HepG2 (cell line): ENCODE measurements at regions not wholly inside any gene's neighbourhood (a gene's known extent, or its start where the extent isn't known, plus 50 kb on each side); places are given as distances from the start of the nearest gene placed in this dataset.

Source experiments
- ATAC-seq: fragments of 200-7000 bp; cut with Tn5 transposase; 3 replicates; pipeline ENCODE4 v1.9.1; 2020; ENCODE audit warnings: mild to moderate bottlenecking, moderate library complexity
- BruUV-seq: library from RNA; stranded (reverse); fragments of 400-500 nt; replicated peaks from 2 replicates; lab custom pipeline; 2021; lab: Mats Ljungman, UMichigan
- CTCF ChIA-PET: fragments of 300-600 bp; formaldehyde crosslinking; extraction: SDS; loops from one replicate; lab custom pipeline; 2021; ENCODE audit warnings: low total read pairs, inconsistent platforms, low intra/inter-chr PET ratio; lab: Yijun Ruan, JAX
- POLR2A ChIA-PET: fragments of 350-600 bp; sonication (Branson Sonifier 250); formaldehyde crosslinking; loops from one replicate; lab custom pipeline; 2020; ENCODE audit warnings: antibody characterized with exemption, inconsistent platforms; lab: Yijun Ruan, JAX
- DNase-seq: peaks from one replicate; pipeline ENCODE4 v3.0.0-alpha.2; 2015; ENCODE audit warnings: low spot score
- FAIRE-seq: peaks from 3 replicates; lab custom pipeline; 2011; peaks lifted over from hg19 to GRCh38; lab: Jason Lieb, UNC
- H2AFZ ChIP-seq: one replicate; pipeline ENCODE4 v1.6.1; 2011; ENCODE audit warnings: low read length, inconsistent platforms
- H3K27ac ChIP-seq: fragments of 300-600 bp; 3 replicates; pipeline ENCODE4 v1.8.0; 2011; ENCODE audit warnings: mixed run types, mild to moderate bottlenecking, mixed read lengths, low read length, inconsistent platforms; ENCODE audit not compliant: insufficient read depth; ENCODE audit errors: extremely low read length
- H3K27me3 ChIP-seq, 2 experiments: fragments of 200-600 bp in 1 of 2; 2 replicates in 1 of 2; 3 replicates in 1 of 2; pipeline versions ENCODE4 v1.6.0 to v1.8.0; 2011; ENCODE audit warnings: low read length in 2 of 2, mild to moderate bottlenecking in 2 of 2, moderate library complexity in 2 of 2, inconsistent platforms in 1 of 2; ENCODE audit not compliant: insufficient read depth in 2 of 2, control insufficient read depth in 1 of 2
- H3K36me3 ChIP-seq, 2 experiments: fragments of 200-600 bp in 1 of 2; replicated peaks in 1 of 2; 2 replicates in 1 of 2; 3 replicates in 1 of 2; pipeline versions ENCODE4 v1.5.1 to v1.8.0; 2011; ENCODE audit warnings: low read length in 2 of 2, inconsistent platforms in 1 of 2; ENCODE audit not compliant: insufficient read depth in 2 of 2, control insufficient read depth in 1 of 2
- H3K4me1 ChIP-seq: 2 replicates; pipeline ENCODE4 v1.5.1; 2012; ENCODE audit warnings: low read length, inconsistent platforms; ENCODE audit not compliant: insufficient read depth
- H3K4me2 ChIP-seq: 2 replicates; pipeline ENCODE4 v1.6.0; 2011; ENCODE audit warnings: low read depth, low read length, inconsistent platforms
- H3K4me3 ChIP-seq, 3 experiments: fragments of 200-600 bp in 1 of 3; sonication (generic), shearing (Covaris generic) in 1 of 3; replicated peaks in 1 of 3; 2 replicates each; pipeline ENCODE4 v1.5.1; 2011 to 2016; ENCODE audit warnings: low read length in 3 of 3, inconsistent platforms in 2 of 3, low read depth in 2 of 3, mild to moderate bottlenecking in 2 of 3, control low read depth in 1 of 3, mixed read lengths in 1 of 3; ENCODE audit not compliant: insufficient read depth in 1 of 3
- H3K79me2 ChIP-seq: one replicate; pipeline ENCODE4 v1.6.1; 2011; ENCODE audit warnings: low read length, inconsistent platforms; ENCODE audit not compliant: insufficient read depth
- H3K9ac ChIP-seq: 2 replicates; pipeline ENCODE4 v1.6.0; 2011; ENCODE audit warnings: mild to moderate bottlenecking, low read depth, low read length, inconsistent platforms; ENCODE audit not compliant: insufficient read depth
- H3K9me3 ChIP-seq: 2 replicates; pipeline ENCODE4 v1.5.1; 2012; ENCODE audit warnings: mild to moderate bottlenecking, low read length
- H4K20me1 ChIP-seq: 2 replicates; pipeline ENCODE4 v1.6.0; 2011; ENCODE audit warnings: inconsistent platforms, mild to moderate bottlenecking, low read length, moderate library complexity; ENCODE audit not compliant: insufficient read depth
- BORCS8-MEF2B ChIP-seq: sonication (generic); formaldehyde crosslinking; IDR thresholded peaks from 2 replicates; pipeline ENCODE4 v1.8.0; 2022; ENCODE audit warnings: mild to moderate bottlenecking, missing genetic modification reagents
- FOXJ3 ChIP-seq: sonication (generic); formaldehyde crosslinking; IDR thresholded peaks from 2 replicates; pipeline ENCODE4 v1.4.0; 2020; ENCODE audit warnings: missing genetic modification reagents, mild to moderate bottlenecking, borderline replicate concordance
- GTF2F1 ChIP-seq: fragments of 150-350 bp; IDR thresholded peaks from 2 replicates; pipeline ENCODE4 v1.6.1; 2014; ENCODE audit warnings: low read length
- KAT2B ChIP-seq: fragments of 150-350 bp; IDR thresholded peaks from 2 replicates; pipeline ENCODE4 v1.6.1; 2014; ENCODE audit warnings: low read depth, low read length, borderline replicate concordance
- KDM5A ChIP-seq: fragments of 200-600 bp; sonication (generic); IDR thresholded peaks from 2 replicates; pipeline ENCODE4 v1.7.0; 2018; ENCODE audit warnings: antibody characterized with exemption, mild to moderate bottlenecking, low read length, borderline replicate concordance
- MAZ ChIP-seq, 2 experiments: sonication (generic) in 1 of 2; formaldehyde crosslinking in 1 of 2; IDR thresholded peaks; 2 replicates each; pipeline versions ENCODE4 v1.5.0 to v1.6.1; 2012 to 2020; ENCODE audit warnings: low read depth in 2 of 2, mild to moderate bottlenecking in 2 of 2, borderline replicate concordance in 1 of 2, improper control_type of control experiment in 1 of 2, low read length in 1 of 2, missing genetic modification reagents in 1 of 2, moderate library complexity in 1 of 2
- NBN ChIP-seq: fragments of 450-650 bp; conservative IDR thresholded peaks from 2 replicates; pipeline ENCODE4 v1.6.1; 2017
- TBL1XR1 ChIP-seq: fragments of 150-350 bp; IDR thresholded peaks from 2 replicates; pipeline ENCODE4 v1.6.1; 2014; ENCODE audit warnings: borderline replicate concordance, low read length; ENCODE audit not compliant: partially characterized antibody
- ZFP37 ChIP-seq: sonication (generic); formaldehyde crosslinking; IDR thresholded peaks from 2 replicates; pipeline ENCODE4 v1.4.0; 2020; ENCODE audit warnings: missing genetic modification reagents, borderline replicate concordance
- ZMAT3 ChIP-seq: sonication (generic); formaldehyde crosslinking; conservative IDR thresholded peaks from 2 replicates; pipeline ENCODE4 v1.7.0; 2021; ENCODE audit warnings: missing genetic modification reagents
- ZNF432 ChIP-seq: sonication (generic); formaldehyde crosslinking; IDR thresholded peaks from 2 replicates; pipeline ENCODE4 v1.5.0; 2020; ENCODE audit warnings: missing genetic modification reagents, mild to moderate bottlenecking, borderline replicate concordance
- WGBS: methylation state at CpG from one replicate; pipeline ENCODE4 v1.1.6; 2017; ENCODE audit warnings: low lambda C conversion rate; 5-methylcytosine and 5-hydroxymethylcytosine counted together
- in situ Hi-C: cut with HindIII; loops from 2 replicates; pipeline ENCODE4 v1.10.0; 2017; ENCODE audit warnings: low pct_unique_long_range_greater_than_20kb; ENCODE audit not compliant: extremely low pct_ligation_motif_present
- intact Hi-C: fragments of 100-400 bp; cut with micrococcal nuclease; formaldehyde crosslinking; loops from one replicate; pipeline ENCODE4 v1.10.0; 2022; ENCODE audit not compliant: unreplicated experiment
- TF ChIP-seq, protein P1 (sequence below): sonication (generic); formaldehyde crosslinking; IDR thresholded peaks from 2 replicates; pipeline ENCODE4 v1.4.0; 2020; ENCODE audit warnings: missing genetic modification reagents
- TF ChIP-seq, protein P2 (sequence below): sonication (generic); formaldehyde crosslinking; IDR thresholded peaks from 2 replicates; pipeline ENCODE4 v1.5.0; 2020; ENCODE audit warnings: missing genetic modification reagents

DNA sequence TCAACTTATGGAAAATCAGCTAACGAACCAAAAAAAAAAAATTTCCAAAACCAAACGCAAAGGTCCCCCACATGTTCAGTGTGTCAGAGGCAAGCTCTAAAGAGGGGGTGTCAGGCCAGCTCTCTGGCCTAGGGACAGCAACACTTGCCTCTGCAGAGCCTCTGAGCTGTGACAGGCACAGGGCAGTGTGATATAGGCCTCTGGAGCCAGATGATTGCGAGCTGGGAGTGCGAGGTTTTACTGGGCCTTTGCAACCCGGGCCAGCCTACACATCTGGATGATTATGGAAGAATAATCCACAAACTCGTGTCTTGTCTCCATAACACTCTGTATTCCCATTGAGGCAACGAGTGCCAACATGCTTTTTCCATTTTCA is 67.7 kb upstream of the STC2 start:
- Histone ChIP-seq H3K27ac (no peak overlapping the region), H3K4me2 (no peak overlapping the region), H3K4me1 (no peaks in the 10 kb centered on the region), H3K9ac (no peak overlapping the region), H3K36me3 (no peaks in the 10 kb centered on the region), H3K9me3 (peaks cover 8% of the 10 kb centered on the region), H3K27me3 (peaks cover 2 to 7% of the 10 kb centered on the region in 2 experiments; a peak in 2 of 5 replicates), H3K79me2 (no peaks in the 10 kb centered on the region), H4K20me1 (no peaks in the 10 kb centered on the region), H2AFZ (no peak overlapping the region), H3K4me3 (no peak overlapping the region)
- no TSS peak for BruUV-seq
- TF ChIP-seq BORCS8-MEF2B (CRISPR knock-in tag): no peak
- DNase-seq (no peak), ATAC-seq (no peak; the same call in 1 of the 3 replicates), FAIRE-seq (no peak)
- ChIA-PET CTCF (interaction anchor here (1.3 kb wide), 1 partner anchor 177 kb away, joined by 3 read pairs; no protein-coding TSS in a partner anchor), POLR2A (no interaction called here)
- intact Hi-C loops (loop anchor here (5.0 kb wide), 1 partner anchor 176 kb away; no protein-coding TSS in a partner anchor), in situ Hi-C loops (no loop called here)
- WGBS: 1% methylated on average over 4 of the region's 7 CpGs

- Histone ChIP-seq H3K36me3 (no peaks in the 10 kb centered on the region), H3K4me2 (no peak overlapping the region), H3K4me1 (no peaks in the 10 kb centered on the region), H3K4me3 (no peak overlapping the region), H3K27ac (no peak overlapping the region), H2AFZ (no peak overlapping the region), H3K9ac (no peak overlapping the region), H3K27me3 (peaks cover 2 to 7% of the 10 kb centered on the region in 2 experiments; a peak in 2 of 5 replicates), H3K79me2 (no peaks in the 10 kb centered on the region), H4K20me1 (no peaks in the 10 kb centered on the region), H3K9me3 (peaks cover 8% of the 10 kb centered on the region)
- 25% methylated on average over 6 of the region's 6 CpGs for WGBS
- no TSS peak for BruUV-seq
- in situ Hi-C loops: no loop called here
- DNase-seq (peak; percentile 16), FAIRE-seq (no peak), ATAC-seq (peak; percentile 41; the same call in 1 of the 3 replicates)
- ChIA-PET CTCF (no interaction called here), POLR2A (no interaction called here)
- intact Hi-C loops: loop anchor here (5.0 kb wide), 1 partner anchor 177 kb away; no protein-coding TSS in a partner anchor
- TF ChIP-seq NBN (no peak), KAT2B (no peak), ZNF432 (CRISPR knock-in tag) (no peak), MAZ (IDR thresholded peaks at IDR 0.05; ENCODE audit: borderline replicate concordance, low read depth, low read length) (no peak), MAZ (CRISPR knock-in tag; IDR thresholded peaks at IDR 0.05; ENCODE audit: low read depth) (no peak), ZMAT3 (no peak), FOXJ3 (no peak), ZFP37 (CRISPR knock-in tag) (no peak), KDM5A (no peak), TBL1XR1 (no peak), GTF2F1 (no peak)
- TF ChIP-seq, protein P1, sequence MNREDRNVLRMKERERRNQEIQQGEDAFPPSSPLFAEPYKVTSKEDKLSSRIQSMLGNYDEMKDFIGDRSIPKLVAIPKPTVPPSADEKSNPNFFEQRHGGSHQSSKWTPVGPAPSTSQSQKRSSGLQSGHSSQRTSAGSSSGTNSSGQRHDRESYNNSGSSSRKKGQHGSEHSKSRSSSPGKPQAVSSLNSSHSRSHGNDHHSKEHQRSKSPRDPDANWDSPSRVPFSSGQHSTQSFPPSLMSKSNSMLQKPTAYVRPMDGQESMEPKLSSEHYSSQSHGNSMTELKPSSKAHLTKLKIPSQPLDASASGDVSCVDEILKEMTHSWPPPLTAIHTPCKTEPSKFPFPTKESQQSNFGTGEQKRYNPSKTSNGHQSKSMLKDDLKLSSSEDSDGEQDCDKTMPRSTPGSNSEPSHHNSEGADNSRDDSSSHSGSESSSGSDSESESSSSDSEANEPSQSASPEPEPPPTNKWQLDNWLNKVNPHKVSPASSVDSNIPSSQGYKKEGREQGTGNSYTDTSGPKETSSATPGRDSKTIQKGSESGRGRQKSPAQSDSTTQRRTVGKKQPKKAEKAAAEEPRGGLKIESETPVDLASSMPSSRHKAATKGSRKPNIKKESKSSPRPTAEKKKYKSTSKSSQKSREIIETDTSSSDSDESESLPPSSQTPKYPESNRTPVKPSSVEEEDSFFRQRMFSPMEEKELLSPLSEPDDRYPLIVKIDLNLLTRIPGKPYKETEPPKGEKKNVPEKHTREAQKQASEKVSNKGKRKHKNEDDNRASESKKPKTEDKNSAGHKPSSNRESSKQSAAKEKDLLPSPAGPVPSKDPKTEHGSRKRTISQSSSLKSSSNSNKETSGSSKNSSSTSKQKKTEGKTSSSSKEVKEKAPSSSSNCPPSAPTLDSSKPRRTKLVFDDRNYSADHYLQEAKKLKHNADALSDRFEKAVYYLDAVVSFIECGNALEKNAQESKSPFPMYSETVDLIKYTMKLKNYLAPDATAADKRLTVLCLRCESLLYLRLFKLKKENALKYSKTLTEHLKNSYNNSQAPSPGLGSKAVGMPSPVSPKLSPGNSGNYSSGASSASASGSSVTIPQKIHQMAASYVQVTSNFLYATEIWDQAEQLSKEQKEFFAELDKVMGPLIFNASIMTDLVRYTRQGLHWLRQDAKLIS: no peak
- TF ChIP-seq, protein P2, sequence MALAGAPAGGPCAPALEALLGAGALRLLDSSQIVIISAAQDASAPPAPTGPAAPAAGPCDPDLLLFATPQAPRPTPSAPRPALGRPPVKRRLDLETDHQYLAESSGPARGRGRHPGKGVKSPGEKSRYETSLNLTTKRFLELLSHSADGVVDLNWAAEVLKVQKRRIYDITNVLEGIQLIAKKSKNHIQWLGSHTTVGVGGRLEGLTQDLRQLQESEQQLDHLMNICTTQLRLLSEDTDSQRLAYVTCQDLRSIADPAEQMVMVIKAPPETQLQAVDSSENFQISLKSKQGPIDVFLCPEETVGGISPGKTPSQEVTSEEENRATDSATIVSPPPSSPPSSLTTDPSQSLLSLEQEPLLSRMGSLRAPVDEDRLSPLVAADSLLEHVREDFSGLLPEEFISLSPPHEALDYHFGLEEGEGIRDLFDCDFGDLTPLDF (CRISPR knock-in tag): no peak
Measured at GRCh38 chr5:173395257-173395932, 67.2 kb upstream of the STC2 start.
